Sigmoid colon (tissue), 6 donors: ENCODE measurements at regions not wholly inside any gene's neighbourhood (a gene's known extent, or its start where the extent isn't known, plus 50 kb on each side); places are given as distances from the start of the nearest gene placed in this dataset.

Experiments used
- DNase-seq: peaks from one replicate; pipeline ENCODE4 v3.0.0-alpha.2; 2019
- H3K27ac ChIP-seq, 4 donors: fragments of 200-600 bp; sonication (generic); one replicate each; pipeline ENCODE4 v1.5.1; 2016 to 2019; ENCODE audit warnings: mild to moderate bottlenecking in 1 of 4
- H3K27me3 ChIP-seq, 3 donors: fragments of 200-600 bp; sonication (generic); one replicate each; pipeline ENCODE4 v1.5.1; 2019; ENCODE audit warnings: mild to moderate bottlenecking in 1 of 3
- H3K36me3 ChIP-seq, 4 donors: fragments of 200-600 bp; sonication (generic); one replicate each; pipeline ENCODE4 v1.5.1; 2016 to 2019
- H3K4me1 ChIP-seq, 4 donors: fragments of 200-600 bp; sonication (generic); one replicate each; pipeline ENCODE4 v1.5.1; 2017 to 2019
- H3K4me3 ChIP-seq, 4 donors: fragments of 200-600 bp; sonication (generic); one replicate each; pipeline ENCODE4 v1.5.1; 2017 to 2019; ENCODE audit warnings: mild to moderate bottlenecking in 2 of 4, moderate library complexity in 1 of 4
- H3K9me3 ChIP-seq, 4 donors: fragments of 200-600 bp in 3 of 4; sonication (generic) in 3 of 4; one replicate each; pipeline versions ENCODE4 v1.5.1 to v1.6.1; 2013 to 2019
- CTCF ChIP-seq, 4 experiments: fragments of 450-650 bp in 3 of 4; fragments of 200-600 bp in 1 of 4; IDR thresholded peaks; one replicate each; pipeline ENCODE4 v1.5.1; 2016 to 2019; ENCODE audit warnings: antibody characterized with exemption in 4 of 4, mild to moderate bottlenecking in 3 of 4, moderate library complexity in 2 of 4
- EP300 ChIP-seq, 4 donors: sonication (generic); formaldehyde crosslinking; IDR thresholded peaks; one replicate each; pipeline ENCODE4 v1.6.1; 2017; ENCODE audit warnings: antibody characterized with exemption in 4 of 4
- POLR2A ChIP-seq, 2 donors: fragments of 450-650 bp; IDR thresholded peaks; one replicate each; pipeline ENCODE4 v1.6.1; 2016; ENCODE audit warnings: antibody characterized with exemption in 2 of 2, mild to moderate bottlenecking in 2 of 2, moderate library complexity in 2 of 2
- POLR2AphosphoS5 ChIP-seq, 4 donors: sonication (generic); formaldehyde crosslinking; IDR thresholded peaks; one replicate each; pipeline ENCODE4 v1.6.1; 2017; ENCODE audit warnings: antibody characterized with exemption in 4 of 4
- WGBS, 2 donors: extraction: QIAGEN DNeasy Blood & Tissue Kit; methylation state at CpG; one replicate each; pipeline ENCODE4 v1.1.7; 2013; 5-methylcytosine and 5-hydroxymethylcytosine counted together
- intact Hi-C: fragments of 100-400 bp; cut with DNase I; formaldehyde crosslinking; loops from one replicate; pipeline ENCODE4 v1.15.1; 2023
- donor health status: healthy with polysubstance abuse.
- donor health status: healthy.

DNA sequence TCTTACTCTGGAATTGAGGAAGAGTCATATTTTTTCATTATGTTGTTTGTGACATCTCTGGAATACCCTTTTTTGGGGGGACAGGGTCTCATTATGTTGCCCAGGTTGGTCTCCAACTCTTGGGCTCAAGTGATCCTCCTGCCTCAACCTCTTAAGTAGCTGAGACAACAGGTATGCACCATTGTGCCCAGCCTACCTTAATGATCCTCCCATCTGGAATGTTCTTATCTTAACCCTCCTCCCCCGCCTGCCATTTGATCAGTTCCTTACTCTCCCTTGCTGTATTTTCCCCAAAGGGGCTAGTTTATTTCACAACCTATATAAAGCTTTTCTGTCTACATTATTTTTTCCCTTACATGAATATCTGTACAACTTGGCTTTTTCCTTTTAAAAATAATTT lies 594.7 kb downstream of the METTL15 start:
- 79 to 86% methylated on average over 1 of the region's 1 CpG for WGBS, 2 donors
- DNase-seq: no peak
- H3K27me3 ChIP-seq: no peaks in the 10 kb centered on the region
- no peaks in the 10 kb centered on the region for H3K4me1 ChIP-seq
- TF ChIP-seq POLR2A (IDR thresholded peaks at IDR 0.05): no peak
- TF ChIP-seq CTCF (IDR thresholded peaks at IDR 0.05): no peak
- TF ChIP-seq POLR2AphosphoS5 (IDR thresholded peaks at IDR 0.05): no peak
- no peak for TF ChIP-seq EP300 (IDR thresholded peaks at IDR 0.05)
- no peaks in the 10 kb centered on the region for H3K36me3 ChIP-seq
- H3K4me3 ChIP-seq: no peak overlapping the region
- no peaks in the 10 kb centered on the region for H3K9me3 ChIP-seq
- intact Hi-C loops: no loop called here
- no peak overlapping the region for H3K27ac ChIP-seq

GRCh38 chr11:28702450-28702790 lies 594.2 kb downstream of the METTL15 start:
- Histone ChIP-seq H3K9me3 (no peaks in the 10 kb centered on the region), H3K27me3 (no peaks in the 10 kb centered on the region), H3K36me3 (no peaks in the 10 kb centered on the region), H3K27ac (no peak overlapping the region), H3K4me3 (no peak overlapping the region), H3K4me1 (no peaks in the 10 kb centered on the region)
- WGBS, 2 donors: 74 to 84% methylated on average over 1 of the region's 1 CpG
- intact Hi-C loops: no loop called here
- TF ChIP-seq EP300 (IDR thresholded peaks at IDR 0.05) (no peak), POLR2A (IDR thresholded peaks at IDR 0.05) (no peak), CTCF (IDR thresholded peaks at IDR 0.05) (no peak), POLR2AphosphoS5 (IDR thresholded peaks at IDR 0.05) (no peak)
- no peak for DNase-seq

GRCh38 chr11:28701760-28702449 lies 593.7 kb downstream of the METTL15 start:
- Histone ChIP-seq H3K36me3 (no peaks in the 10 kb centered on the region), H3K27me3 (no peaks in the 10 kb centered on the region), H3K27ac (no peak overlapping the region), H3K9me3 (no peaks in the 10 kb centered on the region), H3K4me3 (no peak overlapping the region), H3K4me1 (no peaks in the 10 kb centered on the region)
- TF ChIP-seq EP300 (IDR thresholded peaks at IDR 0.05): no peak
- no peak for TF ChIP-seq CTCF (IDR thresholded peaks at IDR 0.05)
- no peak for TF ChIP-seq POLR2A (IDR thresholded peaks at IDR 0.05)
- no peak for TF ChIP-seq POLR2AphosphoS5 (IDR thresholded peaks at IDR 0.05)
- no peak for DNase-seq
- WGBS, 2 donors: 56 to 75% methylated on average over 5 of the region's 5 CpGs
- intact Hi-C loops: no loop called here

- Histone ChIP-seq H3K27ac (no peak overlapping the region), H3K4me3 (no peak overlapping the region), H3K4me1 (no peaks in the 10 kb centered on the region), H3K36me3 (no peaks in the 10 kb centered on the region), H3K27me3 (no peaks in the 10 kb centered on the region), H3K9me3 (no peaks in the 10 kb centered on the region)
- no peak for DNase-seq
- intact Hi-C loops: loop anchor here (5.0 kb wide), 1 partner anchor 1002 kb away; no protein-coding TSS in a partner anchor
- TF ChIP-seq CTCF (IDR thresholded peaks at IDR 0.05): no peak
- TF ChIP-seq POLR2A (IDR thresholded peaks at IDR 0.05): no peak
- no peak for TF ChIP-seq POLR2AphosphoS5 (IDR thresholded peaks at IDR 0.05)
- no peak for TF ChIP-seq EP300 (IDR thresholded peaks at IDR 0.05)
Observed at GRCh38 chr11:28699701-28700100, 591.5 kb downstream of the METTL15 start.
